C4-2B (cell line): ENCODE measurements at regions not wholly inside any gene's neighbourhood (a gene's known extent, or its start where the extent isn't known, plus 50 kb on each side); places are given as distances from the start of the nearest gene placed in this dataset.

Experiments
- H3K27ac ChIP-seq: fragments of 450-650 bp; 2 replicates; pipeline ENCODE4 v1.5.1; 2017
- ZFX ChIP-seq: fragments of 450-650 bp; IDR thresholded peaks from 2 replicates; pipeline ENCODE4 v1.6.1; 2017
- TF ChIP-seq, protein P1 (sequence below): fragments of 450-650 bp; conservative IDR thresholded peaks from 2 replicates; pipeline ENCODE4 v1.5.1; 2017; ENCODE audit warnings: mild to moderate bottlenecking

DNA sequence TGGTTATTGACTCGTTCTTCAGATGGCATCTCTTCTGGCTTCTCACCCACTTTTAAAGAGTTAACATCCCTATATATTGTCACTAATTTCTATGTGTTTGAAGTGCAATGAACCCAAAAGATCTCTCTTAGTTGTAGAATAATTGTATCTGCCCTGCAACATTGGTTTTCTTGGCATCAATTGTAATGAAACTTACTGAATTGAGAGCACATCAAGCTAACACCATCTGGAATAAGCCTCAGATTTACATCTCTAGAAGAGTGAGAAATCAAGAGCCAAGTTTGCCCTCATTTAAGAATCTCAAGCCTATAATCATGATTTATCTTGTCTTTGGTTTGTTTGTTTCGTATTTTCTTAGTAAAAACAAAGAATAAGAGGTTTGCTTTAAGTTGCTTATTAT lies 372.6 kb upstream of the LRRC7 start:
- TF ChIP-seq, protein P1, sequence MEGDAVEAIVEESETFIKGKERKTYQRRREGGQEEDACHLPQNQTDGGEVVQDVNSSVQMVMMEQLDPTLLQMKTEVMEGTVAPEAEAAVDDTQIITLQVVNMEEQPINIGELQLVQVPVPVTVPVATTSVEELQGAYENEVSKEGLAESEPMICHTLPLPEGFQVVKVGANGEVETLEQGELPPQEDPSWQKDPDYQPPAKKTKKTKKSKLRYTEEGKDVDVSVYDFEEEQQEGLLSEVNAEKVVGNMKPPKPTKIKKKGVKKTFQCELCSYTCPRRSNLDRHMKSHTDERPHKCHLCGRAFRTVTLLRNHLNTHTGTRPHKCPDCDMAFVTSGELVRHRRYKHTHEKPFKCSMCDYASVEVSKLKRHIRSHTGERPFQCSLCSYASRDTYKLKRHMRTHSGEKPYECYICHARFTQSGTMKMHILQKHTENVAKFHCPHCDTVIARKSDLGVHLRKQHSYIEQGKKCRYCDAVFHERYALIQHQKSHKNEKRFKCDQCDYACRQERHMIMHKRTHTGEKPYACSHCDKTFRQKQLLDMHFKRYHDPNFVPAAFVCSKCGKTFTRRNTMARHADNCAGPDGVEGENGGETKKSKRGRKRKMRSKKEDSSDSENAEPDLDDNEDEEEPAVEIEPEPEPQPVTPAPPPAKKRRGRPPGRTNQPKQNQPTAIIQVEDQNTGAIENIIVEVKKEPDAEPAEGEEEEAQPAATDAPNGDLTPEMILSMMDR = no peak
- no peak for TF ChIP-seq ZFX
- H3K27ac ChIP-seq = no peak overlapping the region

DNA sequence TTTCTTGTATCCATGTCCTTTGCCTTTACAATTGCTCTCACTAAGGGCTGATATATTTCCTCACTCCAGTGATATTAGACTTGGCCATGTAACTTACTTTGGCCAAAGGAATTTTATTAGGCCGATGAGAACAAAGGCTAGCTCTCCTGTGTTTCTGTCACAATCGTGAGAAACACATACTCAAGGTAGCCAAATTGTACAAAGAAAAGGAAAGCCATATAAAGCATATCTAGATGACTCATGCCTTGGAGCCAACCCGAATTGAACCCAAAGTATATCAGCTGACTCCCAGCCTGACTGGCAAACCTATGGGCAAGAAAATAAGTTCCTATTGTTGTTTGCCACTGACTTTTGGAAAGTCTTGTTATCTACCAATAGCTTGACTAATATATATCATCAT lies 371.7 kb upstream of the LRRC7 start:
- no peak for TF ChIP-seq ZFX
- TF ChIP-seq, protein P1 = no peak
- no peak overlapping the region for H3K27ac ChIP-seq

DNA sequence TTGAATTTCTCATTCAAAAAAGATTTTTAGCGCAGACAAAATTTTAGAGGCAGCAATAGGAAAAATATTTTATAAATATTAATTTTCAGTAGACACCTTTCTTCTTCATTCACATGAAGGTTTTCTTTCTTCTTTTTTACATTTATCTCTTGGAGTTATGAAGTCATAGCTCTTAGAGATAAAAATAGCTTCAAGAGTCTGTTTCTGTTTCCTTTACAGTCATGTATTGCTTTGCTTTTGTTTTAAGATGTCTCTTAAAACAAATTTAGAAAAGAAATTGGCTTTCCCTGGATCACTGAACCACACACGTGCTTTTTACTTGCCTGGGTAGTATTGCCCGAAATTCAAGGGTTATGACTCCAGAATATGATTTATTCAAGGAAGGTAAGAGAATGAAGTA lies 369.9 kb upstream of the LRRC7 start:
- no peak for TF ChIP-seq ZFX
- TF ChIP-seq, protein P1 = no peak
- H3K27ac ChIP-seq = no peak overlapping the region

DNA sequence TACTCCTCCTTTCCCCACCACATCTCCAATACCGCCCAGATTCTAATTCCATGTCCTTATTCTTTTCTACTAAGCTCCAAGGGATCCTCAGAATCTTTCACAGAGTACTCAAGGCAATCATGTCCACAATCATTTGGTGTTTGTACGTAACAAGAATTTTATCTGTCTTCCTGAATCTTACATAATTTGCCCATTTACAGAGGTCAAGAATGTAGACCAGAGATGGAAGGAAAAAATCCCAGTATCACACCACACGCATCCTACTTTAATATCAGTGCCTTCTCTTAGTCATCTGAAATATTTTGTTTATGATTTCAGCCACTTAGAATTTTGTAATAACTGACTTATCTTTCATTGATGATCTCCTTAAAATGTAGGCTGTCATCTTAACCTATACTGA lies 366.0 kb upstream of the LRRC7 start:
- TF ChIP-seq ZFX = no peak
- TF ChIP-seq, protein P1 = no peak
- no peak overlapping the region for H3K27ac ChIP-seq

DNA sequence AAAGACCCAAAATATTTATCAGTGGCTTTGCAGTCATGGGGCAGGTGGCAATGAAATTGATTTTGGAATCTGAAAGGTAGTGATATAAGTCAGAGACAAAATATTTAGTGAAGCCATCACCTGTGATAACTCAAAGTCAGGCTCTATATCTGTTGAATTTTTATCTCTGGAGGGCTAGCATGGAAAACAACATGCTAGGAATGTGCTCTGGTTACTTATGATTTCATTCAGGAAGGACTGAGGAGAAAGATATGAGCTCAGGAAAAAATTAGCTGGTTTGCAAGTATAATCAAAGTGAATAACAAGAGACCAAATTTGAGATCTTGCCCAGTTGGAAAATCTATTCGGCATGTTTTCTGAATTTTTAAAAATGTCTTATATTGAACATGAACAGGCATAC lies 364.6 kb upstream of the LRRC7 start:
- no peak overlapping the region for H3K27ac ChIP-seq
- TF ChIP-seq ZFX = no peak
- TF ChIP-seq, protein P1 = no peak

DNA sequence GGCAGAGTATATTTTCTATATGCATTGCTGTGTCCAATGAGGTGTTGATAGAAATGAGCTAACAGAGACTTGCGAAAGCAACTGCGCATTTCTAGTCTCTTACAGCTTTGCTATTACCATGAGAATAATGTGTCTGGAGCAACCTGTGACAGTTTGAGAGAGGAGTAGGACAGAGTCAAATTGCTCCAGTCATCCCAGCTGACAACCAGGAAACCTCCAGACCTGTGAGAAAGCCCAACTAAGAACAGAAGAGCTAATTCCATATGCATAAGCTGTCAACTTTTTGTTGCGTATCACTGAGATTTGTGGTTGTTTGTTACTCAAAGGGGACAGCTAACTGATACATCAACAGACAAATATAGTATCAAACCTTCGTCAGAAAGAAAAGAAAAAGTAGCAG lies 354.1 kb upstream of the LRRC7 start:
- TF ChIP-seq, protein P1 = no peak
- TF ChIP-seq ZFX = no peak
- no peak overlapping the region for H3K27ac ChIP-seq

DNA sequence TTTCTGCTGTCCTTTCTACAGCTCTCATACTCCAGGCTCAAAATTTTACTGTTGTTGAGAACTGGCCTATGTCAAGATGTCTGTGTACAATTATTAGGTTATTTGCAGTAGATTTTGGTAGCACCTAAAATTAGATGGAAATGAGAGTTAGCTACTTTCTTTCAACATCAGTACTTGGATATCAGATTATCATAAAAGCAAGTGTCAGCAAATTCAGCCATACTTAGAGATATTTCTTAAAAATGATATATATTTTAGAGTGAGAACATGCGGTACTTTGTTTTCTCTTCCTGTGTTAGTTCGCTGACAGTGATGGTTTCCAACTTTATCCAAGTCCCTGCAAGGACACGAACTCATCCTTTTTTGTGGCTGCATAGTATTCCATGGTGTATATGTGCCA lies 351.8 kb upstream of the LRRC7 start:
- no peak overlapping the region for H3K27ac ChIP-seq
- TF ChIP-seq, protein P1 = no peak
- no peak for TF ChIP-seq ZFX
